SK-N-SH (cell line): ENCODE measurements at regions not wholly inside any gene's neighbourhood (a gene's known extent, or its start where the extent isn't known, plus 50 kb on each side); places are given as distances from the start of the nearest gene placed in this dataset.

Experiments used
- CTCF ChIP-seq: fragments of 200-600 bp; sonication (generic); IDR thresholded peaks from 2 replicates; pipeline ENCODE4 v1.6.1; 2017; ENCODE audit warnings: antibody characterized with exemption, mild to moderate bottlenecking, moderate library complexity
- GATA2 ChIP-seq: sonication (generic); formaldehyde crosslinking; IDR thresholded peaks from 2 replicates; pipeline ENCODE4 v1.5.0; 2020; ENCODE audit warnings: mild to moderate bottlenecking, missing genetic modification reagents
- RAD21 ChIP-seq: IDR thresholded peaks from 2 replicates; pipeline ENCODE4 v1.6.1; 2012; ENCODE audit warnings: mild to moderate bottlenecking, low read length
- USF1 ChIP-seq: IDR thresholded peaks from 2 replicates; pipeline ENCODE4 v1.4.0; 2012; ENCODE audit warnings: low read depth, borderline replicate concordance

- TF ChIP-seq CTCF (no peak), GATA2 (no peak), RAD21 (no peak), USF1 (no peak)
Measured at GRCh38 chr10:8577686-8578085, 523.2 kb downstream of the GATA3 start.
